GM12878 (cell line): ENCODE measurements at regions not wholly inside any gene's neighbourhood (a gene's known extent, or its start where the extent isn't known, plus 50 kb on each side); places are given as distances from the start of the nearest gene placed in this dataset.

Experiments used
- ATAC-seq: fragments of 200-7000 bp; cut with Tn5 transposase; 3 replicates; pipeline ENCODE4 v1.9.1; 2020; ENCODE audit warnings: mild to moderate bottlenecking, moderate library complexity
- BruUV-seq: library from RNA; stranded (reverse); fragments of 400-500 nt; replicated peaks from 2 replicates; lab custom pipeline; 2021; lab: Mats Ljungman, UMichigan
- CTCF ChIA-PET: fragments of 300-600 bp; sonication (Branson Sonifier 250); formaldehyde crosslinking; extraction: SDS; loops from one replicate; lab custom pipeline; 2021; ENCODE audit warnings: inconsistent platforms; lab: Yijun Ruan, JAX
- POLR2A ChIA-PET: fragments of 350-600 bp; formaldehyde crosslinking; extraction: SDS; loops from one replicate; lab custom pipeline; 2021; ENCODE audit warnings: inconsistent platforms; lab: Charles Lee
- RAD21 ChIA-PET: fragments of 300-600 bp; sonication (Branson Sonifier 250); formaldehyde crosslinking; loops from one replicate; lab custom pipeline; 2023; ENCODE audit warnings: antibody characterized with exemption; ENCODE audit not compliant: unreplicated experiment; lab: Charles Lee
- SMC1A ChIA-PET: fragments of 300-600 bp; sonication (Branson Sonifier 250); formaldehyde crosslinking; loops from one replicate; lab custom pipeline; 2023; ENCODE audit not compliant: unreplicated experiment, uncharacterized antibody; lab: Charles Lee
- DNase-seq: peaks from one replicate; pipeline ENCODE4 v3.0.0-alpha.2; 2011; ENCODE audit warnings: low read depth, low spot score
- FAIRE-seq: peaks from 3 replicates; lab custom pipeline; 2011; peaks lifted over from hg19 to GRCh38; lab: Jason Lieb, UNC
- H2AFZ ChIP-seq: 2 replicates; pipeline ENCODE4 v1.6.0; 2011; ENCODE audit warnings: low read depth, low read length, control low read depth; ENCODE audit not compliant: control insufficient read depth
- H3K27ac ChIP-seq: 2 replicates; pipeline ENCODE4 v1.5.1; 2011; ENCODE audit warnings: control low read depth; ENCODE audit not compliant: control insufficient read depth, insufficient read depth
- H3K27me3 ChIP-seq, 2 experiments: replicated peaks in 1 of 2; 2 replicates each; pipeline versions ENCODE4 v1.6.0 to v1.6.1; 2011; ENCODE audit warnings: low read length in 1 of 2; ENCODE audit not compliant: control insufficient read depth in 2 of 2, insufficient read depth in 2 of 2
- H3K36me3 ChIP-seq, 2 experiments: 2 replicates each; pipeline ENCODE4 v1.5.1; 2011; ENCODE audit warnings: low read length in 1 of 2; ENCODE audit not compliant: control insufficient read depth in 2 of 2, insufficient read depth in 2 of 2
- H3K4me1 ChIP-seq: 2 replicates; pipeline ENCODE4 v1.6.1; 2011; ENCODE audit warnings: mild to moderate bottlenecking, low read length, moderate library complexity, mixed read lengths; ENCODE audit not compliant: control insufficient read depth, insufficient read depth
- H3K4me2 ChIP-seq: 2 replicates; pipeline ENCODE4 v1.6.0; 2011; ENCODE audit warnings: control low read depth; ENCODE audit not compliant: control insufficient read depth, insufficient read depth
- H3K4me3 ChIP-seq: fragments of 200-600 bp; sonication (generic); 2 replicates; pipeline ENCODE4 v1.5.1; 2016
- H3K79me2 ChIP-seq: 2 replicates; pipeline ENCODE4 v1.6.0; 2011; ENCODE audit warnings: low read length; ENCODE audit not compliant: control insufficient read depth, insufficient read depth
- H3K9ac ChIP-seq: 2 replicates; pipeline ENCODE4 v1.8.0; 2011; ENCODE audit warnings: low read length, control low read depth, mixed read lengths; ENCODE audit not compliant: control insufficient read depth, insufficient read depth
- H3K9me3 ChIP-seq: replicated peaks from 3 replicates; pipeline ENCODE4 v1.5.1; 2011; ENCODE audit warnings: mild to moderate bottlenecking, low read length; ENCODE audit not compliant: control insufficient read depth, insufficient read depth
- H4K20me1 ChIP-seq: 2 replicates; pipeline ENCODE4 v1.6.0; 2011; ENCODE audit not compliant: control insufficient read depth, insufficient read depth
- BHLHE40 ChIP-seq, 2 experiments: fragments of 450-650 bp in 1 of 2; IDR thresholded peaks; 2 replicates each; pipeline ENCODE4 v1.6.1; 2011 to 2017; ENCODE audit warnings: low read depth in 2 of 2, borderline replicate concordance in 1 of 2, improper control_type of control experiment in 1 of 2, low read length in 1 of 2, mild to moderate bottlenecking in 1 of 2
- EED ChIP-seq: sonication (generic); IDR thresholded peaks from 2 replicates; pipeline ENCODE4 v1.6.1; 2016; ENCODE audit warnings: antibody characterized with exemption, low read depth
- FOS ChIP-seq: IDR thresholded peaks from 3 replicates; pipeline ENCODE4 v1.6.1; 2011; ENCODE audit warnings: borderline replicate concordance; ENCODE audit not compliant: insufficient read length; ENCODE audit errors: extremely low read depth
- GATAD2B ChIP-seq: fragments of 450-650 bp; conservative IDR thresholded peaks from 2 replicates; pipeline ENCODE4 v1.6.1; 2017; ENCODE audit warnings: low read depth, mild to moderate bottlenecking, moderate library complexity
- IRF3 ChIP-seq: fragments of 450-650 bp; IDR thresholded peaks from 2 replicates; pipeline ENCODE4 v1.6.1; 2014; ENCODE audit warnings: mild to moderate bottlenecking
- IRF5 ChIP-seq: fragments of 450-650 bp; IDR thresholded peaks from 2 replicates; pipeline ENCODE4 v1.6.1; 2017; ENCODE audit warnings: borderline replicate concordance
- POU2F2 ChIP-seq: IDR thresholded peaks from 3 replicates; pipeline ENCODE4 v1.6.1; 2011; ENCODE audit warnings: low read depth, mild to moderate bottlenecking, low read length, borderline replicate concordance
- RBBP5 ChIP-seq: fragments of 200-600 bp; sonication (generic); conservative IDR thresholded peaks from 2 replicates; pipeline ENCODE4 v1.6.1; 2016
- SMAD5 ChIP-seq: IDR thresholded peaks from 2 replicates; pipeline ENCODE4 v1.6.1; 2016; ENCODE audit warnings: antibody characterized with exemption, low read depth
- SREBF1 ChIP-seq: IDR thresholded peaks from 2 replicates; pipeline ENCODE4 v1.6.1; 2012; ENCODE audit warnings: mild to moderate bottlenecking, low read length
- ZBTB4 ChIP-seq: fragments of 450-650 bp; formaldehyde crosslinking; IDR thresholded peaks from 2 replicates; pipeline ENCODE4 v1.4.0; 2022; ENCODE audit warnings: mild to moderate bottlenecking, moderate library complexity
- ZNF207 ChIP-seq: fragments of 450-650 bp; IDR thresholded peaks from 2 replicates; pipeline ENCODE4 v1.6.1; 2014; ENCODE audit warnings: antibody characterized with exemption, mild to moderate bottlenecking, borderline replicate concordance
- ZNF217 ChIP-seq: fragments of 450-650 bp; IDR thresholded peaks from 2 replicates; pipeline ENCODE4 v1.6.1; 2017; ENCODE audit warnings: antibody characterized with exemption, mild to moderate bottlenecking
- WGBS: methylation state at CpG from one replicate; pipeline ENCODE4 v1.1.6; 2016; ENCODE audit warnings: low lambda C conversion rate; ENCODE audit not compliant: insufficient replicate concordance, insufficient coverage; ENCODE audit errors: missing lambda C conversion rate; 5-methylcytosine and 5-hydroxymethylcytosine counted together
- in situ Hi-C: fragments of 300-500 bp; cut with MboI; formaldehyde crosslinking; loops from 9 replicates; pipeline ENCODE4 v1.14.3; 2018; ENCODE audit warnings: mixed read lengths
- intact Hi-C: fragments of 100-400 bp; cut with micrococcal nuclease; formaldehyde crosslinking; loops from one replicate; pipeline ENCODE4 v1.14.2; 2022; ENCODE audit not compliant: unreplicated experiment

- Histone ChIP-seq H3K4me1 (no peaks in the 10 kb centered on the region), H3K27me3 (peaks cover 0 to 2% of the 10 kb centered on the region in 2 experiments; a peak in 2 of 4 replicates), H3K9me3 (no peaks in the 10 kb centered on the region), H3K4me2 (no peak overlapping the region), H3K36me3 (no peaks in the 10 kb centered on the region), H3K79me2 (no peaks in the 10 kb centered on the region), H4K20me1 (no peaks in the 10 kb centered on the region), H3K4me3 (no peak overlapping the region), H3K9ac (no peak overlapping the region), H2AFZ (no peak overlapping the region), H3K27ac (no peak overlapping the region)
- POLR2A ChIA-PET, result no interaction called here
- 38% methylated on average over 5 of the region's 5 CpGs for WGBS
- no peak for FAIRE-seq
- SMC1A ChIA-PET, result no interaction called here
- no peak for ATAC-seq
- CTCF ChIA-PET, result no interaction called here
- RAD21 ChIA-PET, result no interaction called here
- in situ Hi-C loops, result no loop called here
- TF ChIP-seq GATAD2B (no peak), SREBF1 (no peak), IRF5 (no peak), ZNF207 (no peak), POU2F2 (no peak), EED (no peak), BHLHE40 (IDR thresholded peaks at IDR 0.05; ENCODE audit: borderline replicate concordance in 1 of 2, low read depth in 2 of 2, low read length in 1 of 2) (no peak), ZBTB4 (CRISPR knock-in tag) (no peak), FOS (no peak), RBBP5 (no peak), SMAD5 (no peak), IRF3 (no peak), ZNF217 (no peak)
- intact Hi-C loops, result no loop called here
- no TSS peak for BruUV-seq
- no peak for DNase-seq
Observed at GRCh38 chr18:75533950-75534349, 106.4 kb upstream of the SMIM21 start.
